ENCODE measurements at regions not wholly inside any gene's neighbourhood (a gene's known extent, or its start where the extent isn't known, plus 50 kb on each side); places are given as distances from the start of the nearest gene placed in this dataset.

GRCh38 chr12:16949871-16950667 is 344.1 kb upstream of the LMO3 start:
- DNase-seq, result no peak

DNA sequence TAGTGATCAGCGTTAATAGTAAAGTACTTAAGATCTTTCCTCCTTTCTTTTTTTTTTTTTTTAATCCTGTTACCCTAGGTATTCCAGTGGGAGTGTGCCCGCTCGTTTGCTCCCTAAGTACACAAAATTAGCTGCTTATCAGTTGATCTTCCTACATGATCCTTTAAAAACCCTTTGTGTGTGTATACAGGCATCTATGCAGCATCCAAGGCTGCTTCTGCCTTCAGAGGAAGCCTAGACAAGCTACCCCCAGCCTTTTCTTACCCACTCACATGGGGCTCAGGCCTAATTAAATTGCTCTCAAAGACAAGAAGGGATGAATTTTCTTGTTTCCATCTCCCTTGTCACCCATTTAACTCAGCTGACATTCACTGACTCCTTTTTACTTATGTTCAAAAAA is 343.4 kb upstream of the LMO3 start:
- no peak for DNase-seq

DNA sequence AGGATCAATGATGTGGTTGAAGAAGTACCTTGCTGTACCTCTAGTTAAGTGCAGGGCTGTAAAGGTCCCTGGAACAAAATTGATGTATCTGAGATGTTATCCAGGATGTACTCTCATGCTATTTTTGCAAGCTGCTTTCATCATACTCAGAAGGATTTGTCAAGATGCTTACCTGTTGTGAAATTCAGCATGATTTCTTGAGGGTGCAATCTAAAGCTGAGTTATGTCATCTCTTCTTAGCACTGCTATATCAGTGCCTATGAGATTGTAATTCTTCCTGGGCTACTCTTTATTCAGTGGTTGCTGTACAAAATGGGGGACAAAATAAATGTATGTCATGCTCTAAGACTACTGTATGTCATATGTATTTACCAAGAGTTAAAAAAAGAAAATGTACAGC is 340.7 kb upstream of the LMO3 start:
- no peak for DNase-seq

DNA sequence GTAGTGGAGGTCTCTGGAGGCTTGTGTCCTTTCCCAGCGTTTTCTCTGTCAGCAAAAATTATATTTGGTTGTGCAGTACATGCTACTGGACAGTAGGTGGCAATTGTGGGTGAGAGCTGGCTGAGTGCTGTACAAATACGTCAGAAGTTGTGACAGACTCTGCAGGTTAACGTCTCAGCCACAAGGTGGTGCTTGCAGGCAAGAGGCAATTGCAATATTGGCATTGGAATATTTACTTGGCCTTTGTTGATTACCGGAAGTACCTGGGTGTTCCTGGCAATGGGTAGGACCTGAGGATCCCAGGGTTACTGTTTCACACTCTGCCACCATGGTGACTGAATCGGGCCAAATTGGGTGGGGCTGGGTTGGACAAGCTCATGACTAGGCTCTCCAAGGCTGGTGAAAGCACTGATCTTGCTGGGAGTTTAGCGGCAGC is 333.9 kb upstream of the LMO3 start:
- DNase-seq, result peak; percentile 71

DNA sequence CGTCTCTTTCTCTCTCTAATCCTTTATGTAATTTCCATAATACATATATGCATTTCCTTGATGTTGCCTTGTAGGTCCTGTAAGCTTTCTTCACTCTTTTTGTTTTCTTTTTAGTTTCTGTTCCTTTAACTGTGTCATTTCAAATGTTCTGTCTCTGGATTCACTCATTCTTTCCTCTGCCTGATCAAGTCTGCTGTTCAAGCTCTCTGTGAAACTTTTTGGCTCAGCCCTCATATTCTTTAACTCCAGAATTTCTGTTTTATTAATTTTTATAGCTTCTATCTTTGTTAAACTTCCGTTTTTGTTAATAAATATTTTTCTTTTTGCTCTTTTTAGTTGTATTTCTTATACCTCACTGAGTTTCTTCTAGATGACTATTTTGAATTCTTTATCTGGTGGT is 321.3 kb upstream of the LMO3 start:
- DNase-seq, result no peak

DNA sequence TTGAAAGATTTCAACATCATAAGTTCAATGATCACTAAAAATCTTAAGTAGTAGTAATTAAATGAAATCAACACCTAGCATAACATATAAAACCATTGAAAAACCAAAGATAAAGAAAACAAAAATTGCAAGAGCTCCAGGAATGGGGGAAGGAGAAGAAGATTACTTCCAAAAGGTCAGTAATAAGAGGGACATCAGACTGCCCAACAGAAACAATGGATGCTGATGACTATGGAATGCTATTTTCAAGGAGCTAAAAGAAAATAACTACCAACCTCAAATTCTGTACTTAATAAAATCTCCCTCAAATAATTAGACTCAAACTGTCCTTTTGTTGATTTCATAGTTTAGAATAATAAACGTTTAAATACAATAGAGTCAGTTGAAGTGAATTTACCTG is 314.5 kb upstream of the LMO3 start:
- DNase-seq, result no peak

GRCh38 chr12:16919551-16919950 is 313.6 kb upstream of the LMO3 start:
- DNase-seq, result no peak

DNA sequence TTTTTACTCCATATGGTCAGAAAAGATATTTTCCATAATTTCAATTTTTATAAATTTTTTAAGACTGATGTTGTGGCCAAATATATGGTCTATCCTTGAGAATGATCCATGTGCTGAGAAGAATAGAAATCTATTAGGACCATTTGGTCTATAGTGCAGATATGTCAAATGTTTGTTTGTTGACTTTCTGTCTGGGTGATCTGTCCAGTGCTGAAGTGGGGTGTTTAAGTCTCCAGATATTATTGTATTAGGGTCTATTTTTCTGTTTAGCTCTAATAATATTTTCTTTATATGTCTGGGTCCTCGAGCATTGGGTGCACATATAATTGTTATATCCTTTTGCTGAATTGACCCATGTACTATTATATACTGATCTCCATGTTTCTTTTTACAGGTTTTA is 308.9 kb upstream of the LMO3 start:
- DNase-seq, result no peak

DNA sequence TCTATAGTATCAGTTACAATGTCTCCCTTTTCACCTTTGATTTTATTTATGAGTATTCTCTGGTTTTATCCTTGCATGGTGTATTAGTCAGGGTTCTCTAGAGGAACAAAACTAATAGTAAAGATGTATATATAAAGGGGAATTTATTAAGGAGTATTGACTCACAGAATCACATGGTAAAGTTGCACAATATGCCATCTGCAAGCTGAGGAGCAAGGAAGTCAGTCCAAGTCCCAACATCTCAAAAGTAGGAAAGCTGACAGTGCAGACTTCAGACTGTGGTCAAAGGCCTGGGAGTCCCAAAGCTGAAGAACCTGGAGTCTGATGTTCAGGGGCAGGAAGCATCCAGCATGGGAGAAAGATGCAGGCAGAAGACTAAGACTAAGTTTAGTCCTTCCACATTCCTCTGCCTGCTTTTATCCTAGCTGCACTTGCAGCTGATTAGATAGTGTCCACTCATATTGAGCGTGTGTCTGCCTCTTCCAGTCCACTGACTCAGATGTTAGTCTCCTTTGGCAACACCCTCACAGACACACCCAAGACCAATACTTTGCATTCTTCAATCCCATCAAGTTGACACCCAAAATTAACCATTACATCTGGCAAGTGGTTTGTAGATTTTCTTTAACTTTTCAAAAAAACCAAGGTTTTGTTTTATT is 308.0 kb upstream of the LMO3 start:
- no peak for DNase-seq

DNA sequence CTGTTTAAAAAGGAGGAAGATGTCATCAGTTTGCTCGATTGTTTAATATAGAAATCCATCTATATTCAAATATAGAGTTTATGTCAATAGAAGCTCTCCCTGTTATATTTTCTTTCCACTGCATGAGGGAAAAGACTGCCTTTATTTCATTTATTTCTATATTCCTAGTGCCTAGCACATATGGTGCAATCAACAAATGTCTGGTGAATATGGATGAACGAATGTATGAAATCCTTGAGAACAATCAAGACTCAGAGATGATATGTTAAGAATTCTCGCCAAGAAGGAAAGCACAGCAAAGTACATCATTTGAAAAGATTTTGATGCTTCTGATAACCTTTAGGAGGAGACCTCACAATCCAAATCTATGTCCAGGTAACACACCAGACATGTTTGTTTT is 296.0 kb upstream of the LMO3 start:
- no peak for DNase-seq

DNA sequence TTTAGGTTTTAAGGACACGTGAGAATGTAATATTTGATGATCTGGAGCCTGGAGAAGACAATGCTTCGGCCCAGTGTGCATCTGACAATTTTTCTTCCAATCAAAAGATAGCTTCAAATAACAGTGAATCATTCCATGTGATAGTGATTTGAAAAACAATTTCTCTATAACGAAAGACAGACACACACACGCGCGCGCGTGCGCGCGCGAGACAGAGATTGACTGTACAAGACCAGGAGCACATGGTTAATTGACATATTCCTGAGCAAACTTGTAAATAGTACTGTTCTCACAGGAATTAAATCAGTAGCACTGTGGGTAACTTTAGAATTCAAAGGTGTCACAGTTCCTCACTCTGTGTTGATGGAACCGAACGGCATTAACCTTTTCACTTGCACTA is 287.5 kb upstream of the LMO3 start:
- no peak for DNase-seq

DNA sequence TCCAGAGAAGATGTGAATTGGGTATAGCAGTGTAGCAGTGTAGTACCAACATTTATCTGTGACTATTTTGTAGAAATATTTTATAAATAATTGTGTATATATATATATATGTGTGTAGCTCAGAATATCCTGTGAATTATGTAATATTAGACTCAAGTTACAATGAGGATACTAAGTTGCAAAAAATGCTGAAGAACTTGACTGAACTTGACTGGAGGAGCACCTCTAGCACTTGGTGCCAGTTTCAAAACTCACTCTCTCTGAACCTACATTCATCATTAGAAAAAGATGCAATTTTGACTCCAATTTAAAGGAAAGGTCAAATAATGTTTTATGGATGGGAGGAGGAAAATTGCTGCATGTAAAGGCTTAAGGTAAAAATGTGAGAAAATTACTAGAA is 285.7 kb upstream of the LMO3 start:
- DNase-seq, result no peak

- no peak for DNase-seq
Measured at GRCh38 chr12:16884819-16885218, 278.9 kb upstream of the LMO3 start.

GRCh38 chr12:16884056-16884455 is 278.1 kb upstream of the LMO3 start:
- DNase-seq, result no peak

- DNase-seq, result no peak
Measured at GRCh38 chr12:16881986-16882570, 276.1 kb upstream of the LMO3 start.

- no peak for DNase-seq
Measured at GRCh38 chr12:16880864-16881285, 274.9 kb upstream of the LMO3 start.

GRCh38 chr12:16870845-16871244 is 264.9 kb upstream of the LMO3 start:
- no peak for DNase-seq

DNA sequence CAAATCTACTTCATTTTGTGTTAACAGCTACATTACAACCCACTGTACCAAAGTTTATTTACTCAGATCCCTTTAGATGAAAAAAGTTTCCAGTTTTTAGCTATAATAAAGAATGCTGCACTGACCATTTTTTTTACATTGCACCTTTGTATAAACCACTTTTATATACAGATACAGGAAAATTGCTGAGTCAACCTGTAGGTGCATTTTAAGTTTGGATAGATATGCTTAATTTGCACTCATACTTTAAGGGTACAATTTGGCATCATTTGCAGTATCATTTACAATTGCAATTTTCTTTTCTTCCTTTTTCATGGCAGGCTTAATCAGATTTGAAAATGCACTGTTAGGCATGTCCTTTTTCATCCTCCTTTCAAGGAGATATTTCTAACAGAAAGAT is 257.8 kb upstream of the LMO3 start:
- DNase-seq, result no peak

GRCh38 chr12:16857456-16857923 is 251.5 kb upstream of the LMO3 start:
- DNase-seq, result no peak

DNA sequence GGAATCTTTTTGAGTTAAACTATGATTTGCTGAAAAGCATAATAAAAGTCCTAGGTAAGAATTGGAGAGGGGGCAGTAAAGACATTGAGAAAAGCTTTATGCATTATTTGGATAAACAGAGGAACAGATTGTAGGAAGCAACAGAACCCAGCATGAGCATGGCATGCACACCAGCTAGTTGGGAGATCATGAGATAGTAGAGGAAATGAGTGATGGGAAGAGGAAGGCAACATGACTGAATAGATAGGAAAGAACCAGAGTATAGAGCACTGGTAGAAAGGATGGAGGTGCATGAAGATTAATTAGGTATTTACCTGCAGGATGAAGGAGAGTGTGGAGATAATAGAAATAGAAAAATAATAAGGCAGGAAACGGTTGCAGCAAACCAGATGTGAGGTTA is 248.5 kb upstream of the LMO3 start:
- DNase-seq, result no peak

- DNase-seq, result no peak
Measured at GRCh38 chr12:16849473-16849872, 243.5 kb upstream of the LMO3 start.

DNA sequence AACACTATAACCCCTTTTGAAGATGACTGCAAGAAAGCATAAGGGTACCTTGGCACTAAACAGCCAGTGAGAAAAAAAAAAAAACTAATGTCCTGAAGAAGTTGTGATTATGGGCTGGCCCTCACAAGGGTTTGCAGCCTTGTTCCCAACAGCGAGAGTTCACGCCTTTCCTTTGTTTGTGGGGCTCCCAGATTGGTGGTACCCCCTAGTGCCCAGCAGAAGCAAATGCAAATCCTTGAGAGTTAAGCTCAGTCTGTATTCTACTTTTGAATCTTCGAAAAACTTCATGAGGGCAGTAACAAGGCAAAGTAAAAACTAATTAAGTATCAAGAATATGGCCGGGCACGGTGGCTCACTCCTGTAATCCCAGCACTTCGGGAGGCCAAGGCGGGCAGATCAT is 238.9 kb upstream of the LMO3 start:
- DNase-seq, result no peak

- DNase-seq, result no peak
Measured at GRCh38 chr12:16833376-16834015, 227.5 kb upstream of the LMO3 start.

GRCh38 chr12:16828891-16829290 is 222.9 kb upstream of the LMO3 start:
- no peak for DNase-seq
